Erythroblast (primary cell): ENCODE measurements at regions not wholly inside any gene's neighbourhood (a gene's known extent, or its start where the extent isn't known, plus 50 kb on each side); places are given as distances from the start of the nearest gene placed in this dataset.

Experiments
- GATA1 ChIP-seq: IDR thresholded peaks from 2 replicates; pipeline ENCODE4 v1.6.1; 2011; ENCODE audit warnings: low read depth, mild to moderate bottlenecking, control low read depth, low read length, moderate library complexity
- POLR2A ChIP-seq: IDR thresholded peaks from 2 replicates; pipeline ENCODE4 v1.6.1; 2011; ENCODE audit warnings: mild to moderate bottlenecking, low read length

DNA sequence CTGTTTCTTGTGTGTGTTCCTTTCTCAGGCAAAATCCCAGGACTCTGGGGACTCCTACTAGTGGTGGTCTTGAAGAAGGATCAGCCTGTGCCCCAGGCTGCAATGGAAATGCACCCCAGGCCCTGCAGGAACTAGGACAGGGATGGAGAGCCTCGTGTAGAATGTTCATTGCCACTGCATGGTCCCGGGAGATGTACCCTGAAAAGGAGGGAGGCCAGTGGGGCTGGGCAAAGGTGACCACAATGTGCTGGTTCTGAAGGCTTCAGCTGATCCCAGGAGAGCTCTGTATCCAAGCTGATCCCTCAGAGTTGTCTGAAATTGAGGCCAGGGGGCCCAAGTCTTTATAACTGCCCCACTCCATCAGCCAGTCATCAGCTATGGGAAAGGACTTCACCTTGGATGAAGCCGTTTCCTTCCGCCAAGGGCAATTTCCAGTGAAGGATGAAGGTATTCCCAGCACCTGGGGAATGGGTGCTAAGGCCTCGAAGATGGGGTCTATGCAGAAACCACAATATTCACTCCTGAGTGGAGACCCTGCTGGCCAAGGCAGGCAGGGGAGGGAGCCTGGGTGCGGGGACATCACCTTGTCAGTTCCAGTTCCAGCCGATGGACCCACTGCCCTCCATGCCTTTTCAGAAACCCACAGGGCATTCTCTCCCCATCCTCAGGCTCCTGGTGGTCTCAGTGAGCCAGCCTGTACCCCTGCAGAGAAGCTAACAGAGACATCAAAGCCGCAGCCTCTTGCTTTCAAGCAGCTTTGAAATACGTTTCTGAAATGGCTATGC is 59.9 kb upstream of the CDH5 start:
- TF ChIP-seq POLR2A (no peak), GATA1 (no peak)
